KBM-7 (cell line): ENCODE measurements at regions not wholly inside any gene's neighbourhood (a gene's known extent, or its start where the extent isn't known, plus 50 kb on each side); places are given as distances from the start of the nearest gene placed in this dataset.

ENCODE experiments used
- DNase-seq: peaks from one replicate; pipeline ENCODE4 v3.0.0-alpha.2; 2015
- in situ Hi-C: fragments of 300-500 bp; cut with MboI; formaldehyde crosslinking; loops from 2 replicates; pipeline ENCODE4 v1.14.3; 2020; ENCODE audit warnings: low sequenced_read_pairs, low pct_unique_long_range_greater_than_20kb, mixed read lengths

GRCh38 chr15:91586560-91586959, 266.9 kb upstream of the SLCO3A1 start:
- DNase-seq, result no peak
- in situ Hi-C loops, result no loop called here

- no peak for DNase-seq
- in situ Hi-C loops, result no loop called here
Observed at GRCh38 chr15:91589360-91589759, 264.1 kb upstream of the SLCO3A1 start.

- no peak for DNase-seq
- in situ Hi-C loops, result no loop called here
Observed at GRCh38 chr15:91592567-91592966, 260.9 kb upstream of the SLCO3A1 start.

- in situ Hi-C loops, result no loop called here
- no peak for DNase-seq
Observed at GRCh38 chr15:91593067-91593466, 260.4 kb upstream of the SLCO3A1 start.

GRCh38 chr15:91593653-91594052, 259.9 kb upstream of the SLCO3A1 start:
- no peak for DNase-seq
- in situ Hi-C loops, result no loop called here

GRCh38 chr15:91599261-91599660, 254.2 kb upstream of the SLCO3A1 start:
- DNase-seq, result no peak
- in situ Hi-C loops, result no loop called here

- in situ Hi-C loops, result no loop called here
- no peak for DNase-seq
Observed at GRCh38 chr15:91603384-91604080, 250.0 kb upstream of the SLCO3A1 start.

GRCh38 chr15:91604122-91604521, 249.4 kb upstream of the SLCO3A1 start:
- no peak for DNase-seq
- in situ Hi-C loops, result no loop called here

GRCh38 chr15:91605576-91605975, 247.9 kb upstream of the SLCO3A1 start:
- in situ Hi-C loops, result no loop called here
- DNase-seq, result no peak

- in situ Hi-C loops, result no loop called here
- no peak for DNase-seq
Observed at GRCh38 chr15:91609231-91609630, 244.3 kb upstream of the SLCO3A1 start.

GRCh38 chr15:91609966-91610365, 243.5 kb upstream of the SLCO3A1 start:
- in situ Hi-C loops, result no loop called here
- no peak for DNase-seq

GRCh38 chr15:91611561-91612323, 241.8 kb upstream of the SLCO3A1 start:
- DNase-seq, result no peak
- in situ Hi-C loops, result no loop called here

GRCh38 chr15:91620229-91620628, 233.3 kb upstream of the SLCO3A1 start:
- in situ Hi-C loops, result no loop called here

GRCh38 chr15:91622235-91622634, 231.3 kb upstream of the SLCO3A1 start:
- in situ Hi-C loops, result no loop called here
- DNase-seq, result no peak

More at GRCh38 chr15:91620229-91620628, 233.3 kb upstream of the SLCO3A1 start:
- DNase-seq, result no peak

- DNase-seq, result no peak
- in situ Hi-C loops, result no loop called here
Observed at GRCh38 chr15:91622711-91623342, 230.7 kb upstream of the SLCO3A1 start.

GRCh38 chr15:91624353-91624968, 229.0 kb upstream of the SLCO3A1 start:
- in situ Hi-C loops, result no loop called here
- no peak for DNase-seq

- no peak for DNase-seq
- in situ Hi-C loops, result no loop called here
Observed at GRCh38 chr15:91625506-91625905, 228.0 kb upstream of the SLCO3A1 start.

- in situ Hi-C loops, result no loop called here
- no peak for DNase-seq
Observed at GRCh38 chr15:91627473-91628278, 225.8 kb upstream of the SLCO3A1 start.

- in situ Hi-C loops, result no loop called here
- no peak for DNase-seq
Observed at GRCh38 chr15:91630090-91630489, 223.4 kb upstream of the SLCO3A1 start.
